Sigmoid colon (tissue), 4 donors: ENCODE measurements at regions not wholly inside any gene's neighbourhood (a gene's known extent, or its start where the extent isn't known, plus 50 kb on each side); places are given as distances from the start of the nearest gene placed in this dataset.
"Not testable (repeated sequence)": the region's sequence is repeated elsewhere in the genome, so short reads cannot be mapped to it uniquely, and the experiment has no call there.

ENCODE experiments used
- POLR2A ChIP-seq, 2 donors: fragments of 450-650 bp; IDR thresholded peaks; one replicate each; pipeline ENCODE4 v1.6.1; 2016; ENCODE audit warnings: antibody characterized with exemption in 2 of 2, mild to moderate bottlenecking in 2 of 2, moderate library complexity in 2 of 2
- POLR2AphosphoS5 ChIP-seq, 4 donors: sonication (generic); formaldehyde crosslinking; IDR thresholded peaks; one replicate each; pipeline ENCODE4 v1.6.1; 2017; ENCODE audit warnings: antibody characterized with exemption in 4 of 4

- not testable (repeated sequence) for TF ChIP-seq POLR2AphosphoS5, POLR2A (IDR thresholded peaks at IDR 0.05)
Measured at GRCh38 chr10:87435295-87435826, 69.3 kb upstream of the MINPP1 start.
